ENCODE measurements at regions not wholly inside any gene's neighbourhood (a gene's known extent, or its start where the extent isn't known, plus 50 kb on each side); places are given as distances from the start of the nearest gene placed in this dataset.

GRCh38 chr10:110413903-110414547 lies 83.7 kb upstream of the DUSP5 start:
- Histone ChIP-seq H2AFZ (ENCODE audit: insufficient read depth, low read depth, low read length, poor library complexity, severe bottlenecking) (no peak overlapping the region), H3K27ac (ENCODE audit: low read length in 2 of 2) (no peak overlapping the region), H3K4me1 (ENCODE audit: control insufficient read depth in 2 of 2, insufficient read depth in 2 of 2, low read length in 2 of 2) (peaks cover 57 to 74% of the 10 kb centered on the region in 2 donors), H3K9me3 (ENCODE audit: control extremely low read depth in 1 of 3, control insufficient read depth in 2 of 3, insufficient read depth in 1 of 3, low read length in 2 of 3) (peaks cover 0 to 9% (median 0%) of the 10 kb centered on the region in 3 donors), H4K20me1 (ENCODE audit: control insufficient read depth, insufficient read depth, low read length, poor library complexity, severe bottlenecking) (peaks cover 3% of the 10 kb centered on the region), H3K9ac (ENCODE audit: low read length) (no peak overlapping the region), H3K4me3 (ENCODE audit: control extremely low read depth in 1 of 5, extremely low read depth in 1 of 5, insufficient read depth in 1 of 5, low read depth in 2 of 5, low read length in 4 of 5) (no peak overlapping the region), H3K36me3 (replicated peaks in 1 of 2; ENCODE audit: control extremely low read depth in 1 of 2, control insufficient read depth in 1 of 2, extremely low read depth in 1 of 2, insufficient read depth in 2 of 2, low read length in 1 of 2) (no peaks in the 10 kb centered on the region), H3K79me2 (ENCODE audit: control insufficient read depth, insufficient read depth, low read length) (no peaks in the 10 kb centered on the region), H3K27me3 (replicated peaks in 1 of 4; ENCODE audit: control extremely low read depth in 1 of 4, control insufficient read depth in 3 of 4, insufficient read depth in 4 of 4, low read length in 3 of 4) (peaks cover 0 to 26% (median 6%) of the 10 kb centered on the region in 4 experiments), H3K4me2 (replicated peaks; ENCODE audit: low read depth, low read length, poor library complexity, severe bottlenecking) (peak overlapping the region; percentile 58)
- DNase-seq (no peak), ATAC-seq (ENCODE audit: low read depth) (peak; percentile 10)
- H3K27ac Mint-ChIP-seq, result peak overlapping the region; percentile 76
- ChIA-PET CTCF (interaction anchor here (0.6 to 6.8 kb wide), 14 partner anchors 9 to 209 kb away, joined by 3 to 72 read pairs (median 4); no protein-coding TSS in a partner anchor), POLR2A (interaction anchor here (0.5 to 2.4 kb wide), 8 partner anchors 13 to 187 kb away, joined by 3 to 30 read pairs (median 6); no protein-coding TSS in a partner anchor)
- H3K4me3 Mint-ChIP-seq, result peak overlapping the region; percentile 60
- intact Hi-C loops (cut with micrococcal nuclease), result loop anchor here (1.0 to 5.0 kb wide), 12 partner anchors 43 to 450 kb away; partner anchors contain the start of genes DUSP5 and SMC3
- peaks cover 11% of the 10 kb centered on the region for H3K27me3 Mint-ChIP-seq
- no peak for TF ChIP-seq CTCF (IDR thresholded peaks at IDR 0.05)
- no peak for TF ChIP-seq EZH2 (IDR thresholded peaks at IDR 0.05; ENCODE audit: borderline replicate concordance, insufficient read depth, low read depth, low read length, poor library complexity, severe bottlenecking)
- WGBS (ENCODE audit: insufficient coverage), result 63% methylated on average over 8 of the region's 11 CpGs
- H3K9me3 Mint-ChIP-seq (ENCODE audit: insufficient read depth), result no peaks in the 10 kb centered on the region
- H3K4me1 Mint-ChIP-seq, result peaks cover 68% of the 10 kb centered on the region

Data from B cell (primary cell).